ENCODE measurements at regions not wholly inside any gene's neighbourhood (a gene's known extent, or its start where the extent isn't known, plus 50 kb on each side); places are given as distances from the start of the nearest gene placed in this dataset.
"Not testable (repeated sequence)": the region's sequence is repeated elsewhere in the genome, so short reads cannot be mapped to it uniquely, and the experiment has no call there.

- not testable (repeated sequence) for H4K91ac ChIP-seq (ENCODE audit: insufficient read length, low read depth, low read length); H3K23ac ChIP-seq (ENCODE audit: insufficient read length, low read depth, low read length); H2AFZ ChIP-seq (ENCODE audit: low read length); H3K9me3 Mint-ChIP-seq; H2BK5ac ChIP-seq (ENCODE audit: insufficient read length, low read length); H3K9me3 ChIP-seq (ENCODE audit: control insufficient read depth, low read depth, low read length); H2BK120ac ChIP-seq (ENCODE audit: low read depth, low read length, poor library complexity, severe bottlenecking); H2BK12ac ChIP-seq (ENCODE audit: insufficient read length, low read depth, low read length); H3K36me3 Mint-ChIP-seq (ENCODE audit: insufficient read depth in 1 of 3, low read depth in 3 of 3); H3K27ac Mint-ChIP-seq; H3K14ac ChIP-seq (ENCODE audit: insufficient read depth, low read length); H3K9ac ChIP-seq (ENCODE audit: extremely low read depth, insufficient read length, low read length); H4K20me1 ChIP-seq (ENCODE audit: control insufficient read depth, insufficient read depth, insufficient read length); H3K23me2 ChIP-seq (ENCODE audit: insufficient read length, low read depth, low read length, poor library complexity, severe bottlenecking); H3K27me3 ChIP-seq (ENCODE audit: insufficient read depth, low read length); H3K18ac ChIP-seq (ENCODE audit: insufficient read length, low read depth, low read length); H3K4me3 Mint-ChIP-seq; DNase-seq; H3K4me2 ChIP-seq (ENCODE audit: insufficient read depth, insufficient read length, low read length); H3K79me2 ChIP-seq (ENCODE audit: insufficient read depth, low read length); H4K5ac ChIP-seq (ENCODE audit: insufficient read length, low read depth, low read length); H3K56ac ChIP-seq (ENCODE audit: insufficient read length, low read depth, low read length); H3K4ac ChIP-seq (ENCODE audit: low read depth, low read length); H2BK15ac ChIP-seq (ENCODE audit: low read depth, low read length); H3K27me3 Mint-ChIP-seq (ENCODE audit: low read depth); H4K8ac ChIP-seq (replicated peaks; ENCODE audit: insufficient read length, low read depth, low read length); H3K4me1 Mint-ChIP-seq; H3K27ac ChIP-seq (ENCODE audit: insufficient read length, low read depth, low read length); H3K79me1 ChIP-seq (ENCODE audit: insufficient read depth, low read depth, low read length, poor library complexity, severe bottlenecking); H3K4me1 ChIP-seq (ENCODE audit: insufficient read depth, low read length); H2AK5ac ChIP-seq (ENCODE audit: insufficient read length, low read length); H2BK20ac ChIP-seq (ENCODE audit: low read depth, low read length, poor library complexity, severe bottlenecking); H3T11ph ChIP-seq (ENCODE audit: low read length)
Observed at GRCh38 chr2:111402450-111402849, 281.7 kb downstream of the BCL2L11 start.

- not testable (repeated sequence) for H3K4me1 Mint-ChIP-seq; H3K27me3 Mint-ChIP-seq (ENCODE audit: low read depth); H4K20me1 ChIP-seq (ENCODE audit: control insufficient read depth, insufficient read depth, insufficient read length); H3K9me3 Mint-ChIP-seq; H3K23me2 ChIP-seq (ENCODE audit: insufficient read length, low read depth, low read length, poor library complexity, severe bottlenecking); H2BK5ac ChIP-seq (ENCODE audit: insufficient read length, low read length); DNase-seq; H3K4me1 ChIP-seq (ENCODE audit: insufficient read depth, low read length); H3K14ac ChIP-seq (ENCODE audit: insufficient read depth, low read length); H3K79me1 ChIP-seq (ENCODE audit: insufficient read depth, low read depth, low read length, poor library complexity, severe bottlenecking); H3K9me3 ChIP-seq (ENCODE audit: control insufficient read depth, low read depth, low read length); H3T11ph ChIP-seq (ENCODE audit: low read length); H3K27ac Mint-ChIP-seq; H4K91ac ChIP-seq (ENCODE audit: insufficient read length, low read depth, low read length); H2BK20ac ChIP-seq (ENCODE audit: low read depth, low read length, poor library complexity, severe bottlenecking); H3K4me3 Mint-ChIP-seq; H2AFZ ChIP-seq (ENCODE audit: low read length); H2AK5ac ChIP-seq (ENCODE audit: insufficient read length, low read length); H3K4ac ChIP-seq (ENCODE audit: low read depth, low read length); H2BK15ac ChIP-seq (ENCODE audit: low read depth, low read length); H3K79me2 ChIP-seq (ENCODE audit: insufficient read depth, low read length); H3K9ac ChIP-seq (ENCODE audit: extremely low read depth, insufficient read length, low read length); H2BK120ac ChIP-seq (ENCODE audit: low read depth, low read length, poor library complexity, severe bottlenecking); H2BK12ac ChIP-seq (ENCODE audit: insufficient read length, low read depth, low read length); H3K4me2 ChIP-seq (ENCODE audit: insufficient read depth, insufficient read length, low read length); H3K27me3 ChIP-seq (ENCODE audit: insufficient read depth, low read length); H3K36me3 Mint-ChIP-seq (ENCODE audit: insufficient read depth in 1 of 3, low read depth in 3 of 3); H4K5ac ChIP-seq (ENCODE audit: insufficient read length, low read depth, low read length); H3K27ac ChIP-seq (ENCODE audit: insufficient read length, low read depth, low read length); H3K56ac ChIP-seq (ENCODE audit: insufficient read length, low read depth, low read length); H3K23ac ChIP-seq (ENCODE audit: insufficient read length, low read depth, low read length); H3K18ac ChIP-seq (ENCODE audit: insufficient read length, low read depth, low read length); H4K8ac ChIP-seq (replicated peaks; ENCODE audit: insufficient read length, low read depth, low read length)
- no CpG with 5 or more reads among the region's 2 CpGs for WGBS (ENCODE audit: extremely low coverage, insufficient read length, low lambda C conversion rate)
Observed at GRCh38 chr2:111403287-111403686, 282.6 kb downstream of the BCL2L11 start.

- not testable (repeated sequence) for H3K79me2 ChIP-seq (ENCODE audit: insufficient read depth, low read length); H2BK20ac ChIP-seq (ENCODE audit: low read depth, low read length, poor library complexity, severe bottlenecking); H3K36me3 Mint-ChIP-seq (ENCODE audit: insufficient read depth in 1 of 3, low read depth in 3 of 3); H3K79me1 ChIP-seq (ENCODE audit: insufficient read depth, low read depth, low read length, poor library complexity, severe bottlenecking); H2AK5ac ChIP-seq (ENCODE audit: insufficient read length, low read length); H3K4me1 Mint-ChIP-seq; H2BK12ac ChIP-seq (ENCODE audit: insufficient read length, low read depth, low read length); H3K9me3 Mint-ChIP-seq; H3K23ac ChIP-seq (ENCODE audit: insufficient read length, low read depth, low read length); H3T11ph ChIP-seq (ENCODE audit: low read length); H3K4ac ChIP-seq (ENCODE audit: low read depth, low read length); H4K20me1 ChIP-seq (ENCODE audit: control insufficient read depth, insufficient read depth, insufficient read length); H3K27me3 ChIP-seq (ENCODE audit: insufficient read depth, low read length); H3K18ac ChIP-seq (ENCODE audit: insufficient read length, low read depth, low read length); H3K4me2 ChIP-seq (ENCODE audit: insufficient read depth, insufficient read length, low read length); H3K56ac ChIP-seq (ENCODE audit: insufficient read length, low read depth, low read length); H2BK120ac ChIP-seq (ENCODE audit: low read depth, low read length, poor library complexity, severe bottlenecking); H3K9me3 ChIP-seq (ENCODE audit: control insufficient read depth, low read depth, low read length); H3K27me3 Mint-ChIP-seq (ENCODE audit: low read depth); H2BK5ac ChIP-seq (ENCODE audit: insufficient read length, low read length); H3K27ac ChIP-seq (ENCODE audit: insufficient read length, low read depth, low read length); H3K23me2 ChIP-seq (ENCODE audit: insufficient read length, low read depth, low read length, poor library complexity, severe bottlenecking); H3K9ac ChIP-seq (ENCODE audit: extremely low read depth, insufficient read length, low read length); H4K8ac ChIP-seq (replicated peaks; ENCODE audit: insufficient read length, low read depth, low read length); H3K27ac Mint-ChIP-seq; H4K5ac ChIP-seq (ENCODE audit: insufficient read length, low read depth, low read length); H4K91ac ChIP-seq (ENCODE audit: insufficient read length, low read depth, low read length); H3K14ac ChIP-seq (ENCODE audit: insufficient read depth, low read length); H3K4me1 ChIP-seq (ENCODE audit: insufficient read depth, low read length); H2AFZ ChIP-seq (ENCODE audit: low read length); H2BK15ac ChIP-seq (ENCODE audit: low read depth, low read length); H3K4me3 Mint-ChIP-seq; DNase-seq
- WGBS (ENCODE audit: extremely low coverage, insufficient read length, low lambda C conversion rate): no CpG with 5 or more reads among the region's 1 CpG
Observed at GRCh38 chr2:111406616-111407015, 285.9 kb downstream of the BCL2L11 start.

Measured in H9 (cell line).